ENCODE measurements at regions not wholly inside any gene's neighbourhood (a gene's known extent, or its start where the extent isn't known, plus 50 kb on each side); places are given as distances from the start of the nearest gene placed in this dataset.

- CTCF ChIA-PET: no interaction called here
- Mint-ChIP-seq H3K27ac (no peak overlapping the region), H3K36me3 (no peaks in the 10 kb centered on the region), H3K9me3 (peaks cover 2% of the 10 kb centered on the region), H3K27me3 (no peaks in the 10 kb centered on the region), H3K4me3 (no peak overlapping the region), H3K4me1 (no peaks in the 10 kb centered on the region)
- no peak for DNase-seq
Observed at GRCh38 chr9:82153032-82153431, 164.5 kb downstream of the SPATA31D1 start.

GRCh38 chr9:82154573-82154972, 166.0 kb downstream of the SPATA31D1 start:
- no peaks in the 10 kb centered on the region for H3K27me3 Mint-ChIP-seq
- CTCF ChIA-PET: no interaction called here
- no peak overlapping the region for H3K27ac Mint-ChIP-seq

GRCh38 chr9:82161876-82162275, 173.3 kb downstream of the SPATA31D1 start:
- H3K36me3 Mint-ChIP-seq: no peaks in the 10 kb centered on the region
- no peaks in the 10 kb centered on the region for H3K27me3 Mint-ChIP-seq
- CTCF ChIA-PET: no interaction called here
- no peak overlapping the region for H3K4me3 Mint-ChIP-seq
- H3K27ac Mint-ChIP-seq: no peak overlapping the region
- H3K9me3 Mint-ChIP-seq: peaks cover 3% of the 10 kb centered on the region
- no peak for DNase-seq
- no peaks in the 10 kb centered on the region for H3K4me1 Mint-ChIP-seq

More at GRCh38 chr9:82154573-82154972, 166.0 kb downstream of the SPATA31D1 start:
- Mint-ChIP-seq H3K4me1 (no peaks in the 10 kb centered on the region), H3K4me3 (no peak overlapping the region), H3K36me3 (no peaks in the 10 kb centered on the region), H3K9me3 (no peaks in the 10 kb centered on the region)
- no peak for DNase-seq

- Mint-ChIP-seq H3K36me3 (no peaks in the 10 kb centered on the region), H3K27me3 (no peaks in the 10 kb centered on the region), H3K9me3 (peaks cover 3% of the 10 kb centered on the region), H3K4me3 (no peak overlapping the region), H3K4me1 (no peaks in the 10 kb centered on the region), H3K27ac (no peak overlapping the region)
- CTCF ChIA-PET: no interaction called here
- DNase-seq: no peak
Observed at GRCh38 chr9:82164159-82164558, 175.6 kb downstream of the SPATA31D1 start.

- DNase-seq: no peak
- Mint-ChIP-seq H3K4me3 (no peak overlapping the region), H3K27ac (no peak overlapping the region), H3K27me3 (no peaks in the 10 kb centered on the region), H3K36me3 (no peaks in the 10 kb centered on the region), H3K9me3 (peaks cover 3% of the 10 kb centered on the region), H3K4me1 (no peaks in the 10 kb centered on the region)
- CTCF ChIA-PET: no interaction called here
Observed at GRCh38 chr9:82167296-82167695, 178.7 kb downstream of the SPATA31D1 start.

- H3K27ac Mint-ChIP-seq: no peak overlapping the region
- H3K4me3 Mint-ChIP-seq: no peak overlapping the region
- H3K4me1 Mint-ChIP-seq: no peaks in the 10 kb centered on the region
- peaks cover 2% of the 10 kb centered on the region for H3K9me3 Mint-ChIP-seq
- DNase-seq: no peak
- CTCF ChIA-PET: no interaction called here
- H3K36me3 Mint-ChIP-seq: no peaks in the 10 kb centered on the region
- no peaks in the 10 kb centered on the region for H3K27me3 Mint-ChIP-seq
Observed at GRCh38 chr9:82168585-82168984, 180.0 kb downstream of the SPATA31D1 start.

GRCh38 chr9:82170866-82171265, 182.3 kb downstream of the SPATA31D1 start:
- DNase-seq: no peak
- no peak overlapping the region for H3K27ac Mint-ChIP-seq
- H3K4me3 Mint-ChIP-seq: no peak overlapping the region
- CTCF ChIA-PET: no interaction called here
- H3K4me1 Mint-ChIP-seq: no peaks in the 10 kb centered on the region
- no peaks in the 10 kb centered on the region for H3K36me3 Mint-ChIP-seq
- H3K9me3 Mint-ChIP-seq: peaks cover 1% of the 10 kb centered on the region
- no peaks in the 10 kb centered on the region for H3K27me3 Mint-ChIP-seq

GRCh38 chr9:82171271-82171670, 182.7 kb downstream of the SPATA31D1 start:
- H3K9me3 Mint-ChIP-seq: peaks cover 1% of the 10 kb centered on the region
- no peaks in the 10 kb centered on the region for H3K27me3 Mint-ChIP-seq
- H3K36me3 Mint-ChIP-seq: no peaks in the 10 kb centered on the region
- CTCF ChIA-PET: no interaction called here
- no peak overlapping the region for H3K27ac Mint-ChIP-seq
- no peak overlapping the region for H3K4me3 Mint-ChIP-seq
- DNase-seq: no peak
- H3K4me1 Mint-ChIP-seq: no peaks in the 10 kb centered on the region

- H3K4me1 Mint-ChIP-seq: no peaks in the 10 kb centered on the region
- no peaks in the 10 kb centered on the region for H3K36me3 Mint-ChIP-seq
- no peaks in the 10 kb centered on the region for H3K27me3 Mint-ChIP-seq
Observed at GRCh38 chr9:82180711-82181110, 192.1 kb downstream of the SPATA31D1 start.

GRCh38 chr9:82183181-82183860, 194.7 kb downstream of the SPATA31D1 start:
- peaks cover 4% of the 10 kb centered on the region for H3K9me3 Mint-ChIP-seq
- DNase-seq: no peak
- no peaks in the 10 kb centered on the region for H3K4me1 Mint-ChIP-seq
- H3K27ac Mint-ChIP-seq: no peak overlapping the region
- H3K27me3 Mint-ChIP-seq: no peaks in the 10 kb centered on the region
- no peaks in the 10 kb centered on the region for H3K36me3 Mint-ChIP-seq
- no peak overlapping the region for H3K4me3 Mint-ChIP-seq
- CTCF ChIA-PET: no interaction called here

More at GRCh38 chr9:82180711-82181110, 192.1 kb downstream of the SPATA31D1 start:
- Mint-ChIP-seq H3K4me3 (no peak overlapping the region), H3K27ac (no peak overlapping the region), H3K9me3 (peaks cover 4% of the 10 kb centered on the region)
- CTCF ChIA-PET: no interaction called here
- no peak for DNase-seq

GRCh38 chr9:82184524-82184923, 196.0 kb downstream of the SPATA31D1 start:
- H3K4me1 Mint-ChIP-seq: no peaks in the 10 kb centered on the region
- H3K4me3 Mint-ChIP-seq: no peak overlapping the region
- H3K27me3 Mint-ChIP-seq: no peaks in the 10 kb centered on the region
- no peaks in the 10 kb centered on the region for H3K36me3 Mint-ChIP-seq
- DNase-seq: no peak
- CTCF ChIA-PET: no interaction called here
- H3K27ac Mint-ChIP-seq: no peak overlapping the region
- peaks cover 4% of the 10 kb centered on the region for H3K9me3 Mint-ChIP-seq

- Mint-ChIP-seq H3K4me3 (no peak overlapping the region), H3K27me3 (no peaks in the 10 kb centered on the region), H3K9me3 (peaks cover 2% of the 10 kb centered on the region), H3K27ac (no peak overlapping the region), H3K36me3 (no peaks in the 10 kb centered on the region), H3K4me1 (no peaks in the 10 kb centered on the region)
- CTCF ChIA-PET: no interaction called here
- no peak for DNase-seq
Observed at GRCh38 chr9:82188817-82189216, 200.2 kb downstream of the SPATA31D1 start.

GRCh38 chr9:82191082-82191770, 202.7 kb downstream of the SPATA31D1 start:
- DNase-seq: no peak
- H3K27ac Mint-ChIP-seq: no peak overlapping the region
- H3K36me3 Mint-ChIP-seq: no peaks in the 10 kb centered on the region
- H3K4me1 Mint-ChIP-seq: no peaks in the 10 kb centered on the region
- no peaks in the 10 kb centered on the region for H3K27me3 Mint-ChIP-seq
- CTCF ChIA-PET: no interaction called here
- peaks cover 6% of the 10 kb centered on the region for H3K9me3 Mint-ChIP-seq
- no peak overlapping the region for H3K4me3 Mint-ChIP-seq

GRCh38 chr9:82192211-82192610, 203.6 kb downstream of the SPATA31D1 start:
- H3K4me1 Mint-ChIP-seq: no peaks in the 10 kb centered on the region

GRCh38 chr9:82196622-82197441, 208.3 kb downstream of the SPATA31D1 start:
- CTCF ChIA-PET: no interaction called here
- H3K27ac Mint-ChIP-seq: no peak overlapping the region
- H3K4me3 Mint-ChIP-seq: no peak overlapping the region
- no peak for DNase-seq
- peaks cover 4% of the 10 kb centered on the region for H3K9me3 Mint-ChIP-seq
- no peaks in the 10 kb centered on the region for H3K27me3 Mint-ChIP-seq
- no peaks in the 10 kb centered on the region for H3K4me1 Mint-ChIP-seq
- no peaks in the 10 kb centered on the region for H3K36me3 Mint-ChIP-seq

More at GRCh38 chr9:82192211-82192610, 203.6 kb downstream of the SPATA31D1 start:
- CTCF ChIA-PET: no interaction called here
- Mint-ChIP-seq H3K27me3 (no peaks in the 10 kb centered on the region), H3K27ac (no peak overlapping the region), H3K4me3 (no peak overlapping the region), H3K9me3 (peaks cover 6% of the 10 kb centered on the region), H3K36me3 (no peaks in the 10 kb centered on the region)
- DNase-seq: no peak
